LNCAP (cell line): ENCODE measurements at regions not wholly inside any gene's neighbourhood (a gene's known extent, or its start where the extent isn't known, plus 50 kb on each side); places are given as distances from the start of the nearest gene placed in this dataset.

Experiments used
- TF ChIP-seq, protein P1 (sequence below): fragments of 450-650 bp; IDR thresholded peaks from 2 replicates; pipeline ENCODE4 v1.5.1; 2017; ENCODE audit warnings: mild to moderate bottlenecking

GRCh38 chr10:76740514-76740913 lies 897.1 kb downstream of the KCNMA1 start:
- TF ChIP-seq, protein P1, sequence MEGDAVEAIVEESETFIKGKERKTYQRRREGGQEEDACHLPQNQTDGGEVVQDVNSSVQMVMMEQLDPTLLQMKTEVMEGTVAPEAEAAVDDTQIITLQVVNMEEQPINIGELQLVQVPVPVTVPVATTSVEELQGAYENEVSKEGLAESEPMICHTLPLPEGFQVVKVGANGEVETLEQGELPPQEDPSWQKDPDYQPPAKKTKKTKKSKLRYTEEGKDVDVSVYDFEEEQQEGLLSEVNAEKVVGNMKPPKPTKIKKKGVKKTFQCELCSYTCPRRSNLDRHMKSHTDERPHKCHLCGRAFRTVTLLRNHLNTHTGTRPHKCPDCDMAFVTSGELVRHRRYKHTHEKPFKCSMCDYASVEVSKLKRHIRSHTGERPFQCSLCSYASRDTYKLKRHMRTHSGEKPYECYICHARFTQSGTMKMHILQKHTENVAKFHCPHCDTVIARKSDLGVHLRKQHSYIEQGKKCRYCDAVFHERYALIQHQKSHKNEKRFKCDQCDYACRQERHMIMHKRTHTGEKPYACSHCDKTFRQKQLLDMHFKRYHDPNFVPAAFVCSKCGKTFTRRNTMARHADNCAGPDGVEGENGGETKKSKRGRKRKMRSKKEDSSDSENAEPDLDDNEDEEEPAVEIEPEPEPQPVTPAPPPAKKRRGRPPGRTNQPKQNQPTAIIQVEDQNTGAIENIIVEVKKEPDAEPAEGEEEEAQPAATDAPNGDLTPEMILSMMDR, result no peak

- TF ChIP-seq, protein P1, result no peak
Measured at GRCh38 chr10:76738991-76739390, 898.6 kb downstream of the KCNMA1 start.

DNA sequence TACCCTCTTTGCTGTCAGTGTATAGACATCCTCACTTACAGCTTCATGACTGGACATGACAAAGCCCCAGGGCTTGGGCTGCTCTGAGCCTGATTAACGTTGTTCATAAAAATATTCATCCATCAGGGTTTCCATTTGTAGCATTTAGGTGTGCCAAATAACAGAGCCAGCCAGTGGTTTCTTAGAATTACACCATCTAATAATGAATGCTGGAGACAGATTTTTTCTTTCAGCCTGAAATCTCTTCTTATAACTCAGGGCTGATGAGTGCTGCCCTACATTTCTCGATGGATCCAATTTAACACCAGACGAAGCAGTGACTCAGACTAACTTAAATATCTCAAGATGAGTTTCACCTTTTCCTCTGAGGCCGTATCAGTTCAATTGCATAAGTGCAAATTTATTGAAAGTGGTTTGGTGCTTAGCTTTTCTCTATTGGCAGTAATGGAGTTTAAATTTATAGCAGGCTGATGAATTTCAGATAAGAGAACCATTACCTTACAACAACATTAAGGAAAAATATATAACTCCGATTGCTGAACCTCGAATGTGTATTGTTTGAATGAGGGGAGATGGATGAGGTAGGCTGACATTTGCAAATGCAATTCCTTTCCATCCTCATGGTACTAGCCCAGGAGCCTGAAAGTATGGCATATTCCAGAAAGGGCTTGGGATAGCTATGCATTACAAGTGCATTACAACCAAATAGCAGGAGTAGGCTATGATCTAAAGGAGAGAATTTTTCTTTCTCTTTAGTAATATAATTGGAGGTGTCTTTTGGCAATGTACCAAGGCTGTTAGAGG lies 900.6 kb downstream of the KCNMA1 start:
- TF ChIP-seq, protein P1, result no peak

DNA sequence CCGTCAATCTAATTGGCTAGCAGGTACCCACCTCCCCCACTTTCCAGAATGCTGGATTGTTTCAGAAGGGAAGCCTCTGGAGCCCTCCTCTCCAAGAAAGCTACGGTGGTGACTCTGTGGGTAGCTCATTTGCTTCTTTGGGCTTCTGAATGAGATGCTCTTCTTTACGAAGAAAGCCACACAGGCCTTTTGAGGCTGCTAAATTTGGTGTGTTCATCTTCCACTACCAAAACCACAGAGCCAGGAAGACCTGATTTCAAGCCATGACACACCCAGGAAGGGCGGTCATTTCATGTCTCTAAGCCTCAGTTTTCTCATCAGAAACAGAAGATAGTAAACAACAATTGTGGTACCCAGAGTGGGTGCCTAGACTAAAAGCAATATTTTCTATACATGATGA lies 901.2 kb downstream of the KCNMA1 start:
- TF ChIP-seq, protein P1, result no peak

DNA sequence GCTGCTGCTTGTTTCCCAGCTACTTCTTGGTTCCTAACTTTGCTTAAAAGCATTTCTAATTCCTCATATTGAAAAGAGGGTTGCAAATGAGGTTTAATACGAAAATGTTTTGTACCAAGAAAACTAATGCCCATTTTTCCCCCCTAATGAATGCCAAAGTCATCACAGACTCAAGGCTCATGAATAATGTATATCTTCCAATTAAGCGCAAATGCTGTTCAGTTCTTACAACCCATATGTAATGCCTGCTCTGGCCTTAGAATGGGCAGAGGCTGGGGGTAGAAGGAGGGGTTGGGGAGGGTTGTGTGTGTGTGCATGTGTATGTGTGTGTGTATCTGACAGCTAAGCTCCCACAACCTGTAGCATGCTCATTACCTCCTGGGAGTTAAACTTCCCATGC lies 901.7 kb downstream of the KCNMA1 start:
- TF ChIP-seq, protein P1, result no peak

DNA sequence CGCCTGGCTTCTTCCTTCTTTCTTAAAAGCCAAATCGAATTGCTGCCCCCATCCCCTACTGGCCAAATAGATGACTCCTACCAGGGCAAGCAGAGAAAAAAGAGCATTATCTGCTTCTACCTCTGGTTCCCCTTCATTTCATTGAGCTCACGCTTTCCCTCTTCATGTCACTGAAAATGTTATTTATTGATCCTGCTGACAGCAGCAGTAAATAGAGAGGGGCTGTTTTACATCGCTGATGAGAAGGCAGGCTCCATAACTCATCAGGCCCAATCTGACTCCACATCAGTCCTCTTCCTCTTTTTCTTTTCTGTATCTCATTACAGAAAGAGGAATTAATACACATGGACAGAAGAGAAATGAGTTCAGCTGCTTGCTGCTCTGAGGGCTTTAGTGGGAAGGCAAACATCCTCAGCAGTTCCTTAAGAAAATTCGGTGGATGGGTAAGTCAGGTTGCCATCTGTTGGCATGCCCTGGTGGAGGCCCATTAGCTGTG lies 904.1 kb downstream of the KCNMA1 start:
- TF ChIP-seq, protein P1, result no peak

GRCh38 chr10:76732306-76732705 lies 905.3 kb downstream of the KCNMA1 start:
- TF ChIP-seq, protein P1, result no peak
